GM18498 (cell line): ENCODE measurements at regions not wholly inside any gene's neighbourhood (a gene's known extent, or its start where the extent isn't known, plus 50 kb on each side); places are given as distances from the start of the nearest gene placed in this dataset.
"Not testable (repeated sequence)": the region's sequence is repeated elsewhere in the genome, so short reads cannot be mapped to it uniquely, and the experiment has no call there.

Source experiments
- ATAC-seq: cut with Tn5 transposase; IDR thresholded peaks from one replicate; pipeline ENCODE4 v1.9.1; 2021; ENCODE audit warnings: mild to moderate bottlenecking, moderate library complexity; ENCODE audit not compliant: unreplicated experiment

GRCh38 chr5:97476852-97477534 lies 293.9 kb upstream of the RIOK2 start:
- peak; percentile 67 for ATAC-seq

- no peak for ATAC-seq
Measured at GRCh38 chr5:97478483-97478882, 295.4 kb upstream of the RIOK2 start.

GRCh38 chr5:97480313-97480712 lies 297.3 kb upstream of the RIOK2 start:
- peak; percentile 45 for ATAC-seq

GRCh38 chr5:97488126-97488668 lies 305.1 kb upstream of the RIOK2 start:
- ATAC-seq = no peak

GRCh38 chr5:97489010-97489840 lies 306.2 kb upstream of the RIOK2 start:
- ATAC-seq = no peak

- ATAC-seq = no peak
Measured at GRCh38 chr5:97494465-97494864, 311.4 kb upstream of the RIOK2 start.

- no peak for ATAC-seq
Measured at GRCh38 chr5:97495301-97495700, 312.3 kb upstream of the RIOK2 start.

- ATAC-seq = no peak
Measured at GRCh38 chr5:97496037-97496436, 313.0 kb upstream of the RIOK2 start.

GRCh38 chr5:97498657-97499056 lies 315.6 kb upstream of the RIOK2 start:
- ATAC-seq = no peak

- ATAC-seq = no peak
Measured at GRCh38 chr5:97499605-97500004, 316.6 kb upstream of the RIOK2 start.

GRCh38 chr5:97501286-97501964 lies 318.4 kb upstream of the RIOK2 start:
- ATAC-seq = no peak

GRCh38 chr5:97501965-97502305 lies 318.9 kb upstream of the RIOK2 start:
- no peak for ATAC-seq

- ATAC-seq = no peak
Measured at GRCh38 chr5:97508864-97509263, 325.8 kb upstream of the RIOK2 start.

GRCh38 chr5:97519565-97519964 lies 336.5 kb upstream of the RIOK2 start:
- not testable (repeated sequence) for ATAC-seq

GRCh38 chr5:97523336-97523735 lies 340.3 kb upstream of the RIOK2 start:
- ATAC-seq = not testable (repeated sequence)

GRCh38 chr5:97525780-97526179 lies 342.7 kb upstream of the RIOK2 start:
- ATAC-seq = no peak

GRCh38 chr5:97528941-97529340 lies 345.9 kb upstream of the RIOK2 start:
- ATAC-seq = no peak

GRCh38 chr5:97529354-97529985 lies 346.4 kb upstream of the RIOK2 start:
- ATAC-seq = no peak

- ATAC-seq = peak; percentile 81
Measured at GRCh38 chr5:97531549-97531948, 348.5 kb upstream of the RIOK2 start.

- peak; percentile 75 for ATAC-seq
Measured at GRCh38 chr5:97534166-97534565, 351.1 kb upstream of the RIOK2 start.

- no peak for ATAC-seq
Measured at GRCh38 chr5:97536683-97537082, 353.6 kb upstream of the RIOK2 start.
